H9 (cell line): ENCODE measurements at regions not wholly inside any gene's neighbourhood (a gene's known extent, or its start where the extent isn't known, plus 50 kb on each side); places are given as distances from the start of the nearest gene placed in this dataset.

ENCODE experiments used
- DNase-seq: peaks from one replicate; pipeline ENCODE4 v3.0.0-alpha.2; 2017
- H2AFZ ChIP-seq: one replicate; pipeline ENCODE4 v1.6.1; 2013; ENCODE audit warnings: mild to moderate bottlenecking, low read length, control low read depth, moderate library complexity
- H2AK5ac ChIP-seq: 2 replicates; pipeline ENCODE4 v1.6.1; 2013; ENCODE audit warnings: low read length, control low read depth, mixed read lengths; ENCODE audit not compliant: insufficient read length
- H2BK120ac ChIP-seq: one replicate; pipeline ENCODE4 v1.6.1; 2013; ENCODE audit warnings: low read depth, mild to moderate bottlenecking, low read length, control low read depth, inconsistent platforms; ENCODE audit not compliant: poor library complexity, severe bottlenecking
- H2BK12ac ChIP-seq: 2 replicates; pipeline ENCODE4 v1.6.1; 2013; ENCODE audit warnings: low read length, control low read depth, mixed read lengths, low read depth; ENCODE audit not compliant: insufficient read length
- H2BK15ac ChIP-seq: 2 replicates; pipeline ENCODE4 v1.6.1; 2013; ENCODE audit warnings: low read depth, low read length, control low read depth
- H2BK20ac ChIP-seq: one replicate; pipeline ENCODE4 v1.6.1; 2013; ENCODE audit warnings: low read depth, mild to moderate bottlenecking, low read length, control low read depth, inconsistent platforms; ENCODE audit not compliant: poor library complexity, severe bottlenecking
- H2BK5ac ChIP-seq: 2 replicates; pipeline ENCODE4 v1.6.1; 2013; ENCODE audit warnings: low read length, control low read depth, mixed read lengths; ENCODE audit not compliant: insufficient read length
- H3K14ac ChIP-seq: 2 replicates; pipeline ENCODE4 v1.6.1; 2013; ENCODE audit warnings: low read length, control low read depth; ENCODE audit not compliant: insufficient read depth
- H3K18ac ChIP-seq: 2 replicates; pipeline ENCODE4 v1.6.1; 2013; ENCODE audit warnings: low read depth, mild to moderate bottlenecking, mixed read lengths, low read length, control low read depth; ENCODE audit not compliant: insufficient read length
- H3K23ac ChIP-seq: 2 replicates; pipeline ENCODE4 v1.6.1; 2013; ENCODE audit warnings: low read length, control low read depth, mixed read lengths, low read depth; ENCODE audit not compliant: insufficient read length
- H3K23me2 ChIP-seq: 2 replicates; pipeline ENCODE4 v1.6.1; 2013; ENCODE audit warnings: low read depth, mild to moderate bottlenecking, mixed read lengths, low read length, control low read depth; ENCODE audit not compliant: insufficient read length, poor library complexity, severe bottlenecking
- H3K27ac ChIP-seq: 2 replicates; pipeline ENCODE4 v1.5.1; 2013; ENCODE audit warnings: low read length, control low read depth, mixed read lengths, low read depth; ENCODE audit not compliant: insufficient read length
- H3K27me3 ChIP-seq: 2 replicates; pipeline ENCODE4 v1.6.1; 2013; ENCODE audit warnings: low read length, control low read depth, inconsistent platforms; ENCODE audit not compliant: insufficient read depth
- H3K4ac ChIP-seq: 2 replicates; pipeline ENCODE4 v1.6.1; 2013; ENCODE audit warnings: low read depth, mild to moderate bottlenecking, control low read depth, inconsistent platforms, low read length, moderate library complexity
- H3K4me1 ChIP-seq: 2 replicates; pipeline ENCODE4 v1.6.1; 2013; ENCODE audit warnings: low read length, control low read depth, inconsistent platforms; ENCODE audit not compliant: insufficient read depth
- H3K4me2 ChIP-seq: 2 replicates; pipeline ENCODE4 v1.6.1; 2013; ENCODE audit warnings: low read length, control low read depth, mixed read lengths; ENCODE audit not compliant: insufficient read length, insufficient read depth
- H3K56ac ChIP-seq: 2 replicates; pipeline ENCODE4 v1.6.1; 2013; ENCODE audit warnings: low read depth, mild to moderate bottlenecking, mixed read lengths, low read length, control low read depth; ENCODE audit not compliant: insufficient read length
- H3K79me1 ChIP-seq: 2 replicates; pipeline ENCODE4 v1.6.1; 2013; ENCODE audit warnings: low read depth, mild to moderate bottlenecking, moderate library complexity, low read length, control low read depth, inconsistent platforms; ENCODE audit not compliant: insufficient read depth, poor library complexity, severe bottlenecking
- H3K79me2 ChIP-seq: 2 replicates; pipeline ENCODE4 v1.6.1; 2013; ENCODE audit warnings: low read length, control low read depth, inconsistent platforms; ENCODE audit not compliant: insufficient read depth
- H3K9ac ChIP-seq: 2 replicates; pipeline ENCODE4 v1.6.1; 2013; ENCODE audit warnings: low read length, control low read depth, mixed read lengths; ENCODE audit not compliant: insufficient read length; ENCODE audit errors: extremely low read depth
- H3K9me3 ChIP-seq: one replicate; pipeline ENCODE4 v1.6.1; 2013; ENCODE audit warnings: low read depth, low read length, inconsistent platforms; ENCODE audit not compliant: control insufficient read depth
- H3T11ph ChIP-seq: one replicate; pipeline ENCODE4 v1.6.1; 2013; ENCODE audit warnings: mild to moderate bottlenecking, low read length, control low read depth, inconsistent platforms
- H4K20me1 ChIP-seq: one replicate; pipeline ENCODE4 v1.6.1; 2013; ENCODE audit not compliant: control insufficient read depth, insufficient read length, insufficient read depth
- H4K5ac ChIP-seq: 2 replicates; pipeline ENCODE4 v1.6.1; 2013; ENCODE audit warnings: low read depth, mild to moderate bottlenecking, mixed read lengths, low read length, control low read depth; ENCODE audit not compliant: insufficient read length
- H4K8ac ChIP-seq: replicated peaks from 2 replicates; pipeline ENCODE4 v1.6.1; 2013; ENCODE audit warnings: low read length, control low read depth, mixed read lengths, low read depth; ENCODE audit not compliant: insufficient read length
- H4K91ac ChIP-seq: 2 replicates; pipeline ENCODE4 v1.6.1; 2013; ENCODE audit warnings: low read depth, mild to moderate bottlenecking, moderate library complexity, mixed read lengths, low read length, control low read depth; ENCODE audit not compliant: insufficient read length
- H3K27ac Mint-ChIP-seq, 3 experiments: 2 replicates in 2 of 3; 3 replicates in 1 of 3; pipeline ENCODE4 v1.8.0; 2020 to 2021; ENCODE audit warnings: mixed read lengths in 3 of 3, mild to moderate bottlenecking in 1 of 3, moderate library complexity in 1 of 3
- H3K27me3 Mint-ChIP-seq: 2 replicates; pipeline ENCODE4 v1.8.0; 2021; ENCODE audit warnings: low read depth, mild to moderate bottlenecking, moderate library complexity, mixed read lengths
- H3K36me3 Mint-ChIP-seq, 3 experiments: 2 replicates in 2 of 3; 3 replicates in 1 of 3; pipeline ENCODE4 v1.8.0; 2020 to 2021; ENCODE audit warnings: low read depth in 3 of 3, mixed read lengths in 3 of 3; ENCODE audit not compliant: insufficient read depth in 1 of 3
- H3K4me1 Mint-ChIP-seq, 2 experiments: 2 replicates each; pipeline ENCODE4 v1.8.0; 2020; ENCODE audit warnings: mixed read lengths in 2 of 2
- H3K4me3 Mint-ChIP-seq, 2 experiments: 2 replicates in 1 of 2; 3 replicates in 1 of 2; pipeline ENCODE4 v1.8.0; 2020 to 2021; ENCODE audit warnings: mild to moderate bottlenecking in 2 of 2, mixed read lengths in 2 of 2, moderate library complexity in 1 of 2
- H3K9me3 Mint-ChIP-seq, 2 experiments: 2 replicates in 1 of 2; 3 replicates in 1 of 2; pipeline ENCODE4 v1.8.0; 2020; ENCODE audit warnings: mild to moderate bottlenecking in 2 of 2, mixed read lengths in 2 of 2, moderate library complexity in 1 of 2
- WGBS: extraction: QIAGEN DNeasy Blood & Tissue Kit; methylation state at CpG from one replicate; pipeline ENCODE4 v1.1.7; 2013; ENCODE audit warnings: missing lambda C conversion rate, low lambda C conversion rate, mixed read lengths; ENCODE audit not compliant: insufficient read length; ENCODE audit errors: extremely low coverage; 5-methylcytosine and 5-hydroxymethylcytosine counted together
- TF ChIP-seq, protein P1 (sequence below): fragments of 200-600 bp; sonication (generic); conservative IDR thresholded peaks from 3 replicates; pipeline ENCODE4 v1.8.0; 2021; ENCODE audit warnings: antibody characterized with exemption, mild to moderate bottlenecking

DNA sequence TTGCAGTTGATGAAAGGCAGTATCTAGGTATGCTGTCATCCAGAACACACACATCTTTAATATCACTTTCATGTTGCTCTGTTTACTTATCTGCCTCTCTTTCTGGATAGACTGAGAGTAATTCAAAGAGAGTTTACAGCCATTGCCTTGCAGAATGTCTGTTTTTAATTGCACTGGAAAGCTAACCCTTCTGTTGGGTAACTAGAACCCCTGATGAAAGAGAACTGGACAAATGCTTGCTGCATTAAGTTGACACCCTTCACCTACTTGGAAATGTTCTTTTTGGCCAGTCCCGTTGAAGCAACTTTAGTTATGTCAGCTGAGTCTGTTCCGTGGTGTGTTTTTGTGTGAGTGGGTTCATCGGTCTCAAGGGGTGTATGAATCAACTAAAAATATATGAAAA, 383.8 kb upstream of the CITED2 start:
- H3K27ac Mint-ChIP-seq, result no peak overlapping the region
- Histone ChIP-seq H3K79me2 (no peaks in the 10 kb centered on the region), H3K27me3 (no peaks in the 10 kb centered on the region), H3K9me3 (no peaks in the 10 kb centered on the region), H2AK5ac (no peak overlapping the region), H3K14ac (no peak overlapping the region), H4K91ac (no peak overlapping the region), H3K4me1 (no peaks in the 10 kb centered on the region; the same call in 1 of the 2 replicates), H3K4ac (no peak overlapping the region), H4K8ac (no peak overlapping the region), H2BK20ac (no peak overlapping the region), H2BK15ac (no peak overlapping the region), H3T11ph (no peak overlapping the region), H3K27ac (no peak overlapping the region), H3K56ac (no peak overlapping the region), H2AFZ (no peak overlapping the region), H2BK120ac (no peak overlapping the region), H3K9ac (no peak overlapping the region), H4K5ac (no peak overlapping the region), H3K23me2 (no peaks in the 10 kb centered on the region), H3K18ac (no peak overlapping the region), H4K20me1 (no peaks in the 10 kb centered on the region), H3K79me1 (no peaks in the 10 kb centered on the region), H2BK5ac (no peak overlapping the region), H3K4me2 (no peak overlapping the region), H3K23ac (no peak overlapping the region), H2BK12ac (no peak overlapping the region)
- no peaks in the 10 kb centered on the region for H3K27me3 Mint-ChIP-seq
- H3K4me1 Mint-ChIP-seq, result peaks cover 11 to 15% of the 10 kb centered on the region in 2 experiments
- no peak for DNase-seq
- WGBS, result no CpG with 5 or more reads among the region's 3 CpGs
- TF ChIP-seq, protein P1, sequence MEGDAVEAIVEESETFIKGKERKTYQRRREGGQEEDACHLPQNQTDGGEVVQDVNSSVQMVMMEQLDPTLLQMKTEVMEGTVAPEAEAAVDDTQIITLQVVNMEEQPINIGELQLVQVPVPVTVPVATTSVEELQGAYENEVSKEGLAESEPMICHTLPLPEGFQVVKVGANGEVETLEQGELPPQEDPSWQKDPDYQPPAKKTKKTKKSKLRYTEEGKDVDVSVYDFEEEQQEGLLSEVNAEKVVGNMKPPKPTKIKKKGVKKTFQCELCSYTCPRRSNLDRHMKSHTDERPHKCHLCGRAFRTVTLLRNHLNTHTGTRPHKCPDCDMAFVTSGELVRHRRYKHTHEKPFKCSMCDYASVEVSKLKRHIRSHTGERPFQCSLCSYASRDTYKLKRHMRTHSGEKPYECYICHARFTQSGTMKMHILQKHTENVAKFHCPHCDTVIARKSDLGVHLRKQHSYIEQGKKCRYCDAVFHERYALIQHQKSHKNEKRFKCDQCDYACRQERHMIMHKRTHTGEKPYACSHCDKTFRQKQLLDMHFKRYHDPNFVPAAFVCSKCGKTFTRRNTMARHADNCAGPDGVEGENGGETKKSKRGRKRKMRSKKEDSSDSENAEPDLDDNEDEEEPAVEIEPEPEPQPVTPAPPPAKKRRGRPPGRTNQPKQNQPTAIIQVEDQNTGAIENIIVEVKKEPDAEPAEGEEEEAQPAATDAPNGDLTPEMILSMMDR, result no peak
- no peak overlapping the region for H3K4me3 Mint-ChIP-seq
- H3K9me3 Mint-ChIP-seq, result no peaks in the 10 kb centered on the region
- no peaks in the 10 kb centered on the region for H3K36me3 Mint-ChIP-seq
